SK-N-SH treated with all-trans-retinoic acid at 6 μM for 48 hours (cell line): ENCODE measurements at regions not wholly inside any gene's neighbourhood (a gene's known extent, or its start where the extent isn't known, plus 50 kb on each side); places are given as distances from the start of the nearest gene placed in this dataset.

Experiments used
- ATAC-seq: fragments of 200-7000 bp; cut with Tn5 transposase; 3 replicates; pipeline ENCODE4 v1.9.1; 2020; ENCODE audit warnings: mild to moderate bottlenecking, moderate library complexity
- ARNTL ChIP-seq: fragments of 450-650 bp; formaldehyde crosslinking; IDR thresholded peaks from 2 replicates; pipeline ENCODE4 v1.5.0; 2020; ENCODE audit warnings: low read depth, mild to moderate bottlenecking, moderate library complexity, borderline replicate concordance
- BACH2 ChIP-seq: fragments of 250-450 bp; sonication (Bioruptor Pico); IDR thresholded peaks from 2 replicates; pipeline ENCODE4 v1.9.0; 2021; ENCODE audit warnings: mild to moderate bottlenecking, borderline replicate concordance
- CREB5 ChIP-seq: fragments of 250-450 bp; sonication (Bioruptor Pico); IDR thresholded peaks from 2 replicates; pipeline ENCODE4 v1.5.1; 2020; ENCODE audit warnings: low read depth, mild to moderate bottlenecking, moderate library complexity
- CSDC2 ChIP-seq: fragments of 250-450 bp; sonication (Bioruptor Pico); IDR thresholded peaks from 2 replicates; pipeline ENCODE4 v1.5.0; 2020; ENCODE audit warnings: mild to moderate bottlenecking, moderate library complexity
- CSRNP3 ChIP-seq: fragments of 250-450 bp; sonication (Bioruptor Pico); IDR thresholded peaks from 2 replicates; pipeline ENCODE4 v1.5.1; 2021; ENCODE audit warnings: mild to moderate bottlenecking, moderate library complexity
- ESRRG ChIP-seq: fragments of 250-450 bp; sonication (Bioruptor Pico); IDR thresholded peaks from 2 replicates; pipeline ENCODE4 v1.6.1; 2021; ENCODE audit warnings: mild to moderate bottlenecking
- GLIS3 ChIP-seq: fragments of 250-450 bp; sonication (Bioruptor Pico); IDR thresholded peaks from 2 replicates; pipeline ENCODE4 v1.5.0; 2020; ENCODE audit warnings: mild to moderate bottlenecking, moderate library complexity
- ISL1 ChIP-seq: fragments of 250-450 bp; sonication (Bioruptor Pico); IDR thresholded peaks from 2 replicates; pipeline ENCODE4 v2.1.2; 2022; ENCODE audit warnings: mild to moderate bottlenecking, moderate library complexity
- PATZ1 ChIP-seq: fragments of 250-450 bp; sonication (Bioruptor Pico); IDR thresholded peaks from 2 replicates; pipeline ENCODE4 v1.8.0; 2020; ENCODE audit warnings: mild to moderate bottlenecking, moderate library complexity, borderline replicate concordance
- POU6F1 ChIP-seq: fragments of 250-450 bp; sonication (Bioruptor Pico); IDR thresholded peaks from 2 replicates; pipeline ENCODE4 v1.8.0; 2021; ENCODE audit warnings: low read depth, mild to moderate bottlenecking, moderate library complexity, borderline replicate concordance
- PPARA ChIP-seq: fragments of 250-450 bp; sonication (Bioruptor Pico); IDR thresholded peaks from 2 replicates; pipeline ENCODE4 v1.5.0; 2020; ENCODE audit warnings: mild to moderate bottlenecking, borderline replicate concordance
- RARB ChIP-seq: fragments of 250-450 bp; sonication (Bioruptor Pico); IDR thresholded peaks from 2 replicates; pipeline ENCODE4 v1.8.0; 2021; ENCODE audit warnings: mild to moderate bottlenecking, moderate library complexity
- TCF4 ChIP-seq: fragments of 250-450 bp; sonication (Bioruptor Pico); IDR thresholded peaks from 2 replicates; pipeline ENCODE4 v1.8.0; 2021; ENCODE audit warnings: mild to moderate bottlenecking, moderate library complexity, borderline replicate concordance
- TSHZ2 ChIP-seq: fragments of 250-450 bp; sonication (Bioruptor Pico); IDR thresholded peaks from 2 replicates; pipeline ENCODE4 v1.5.0; 2020; ENCODE audit warnings: mild to moderate bottlenecking, moderate library complexity
- ZC3H10 ChIP-seq: fragments of 250-450 bp; sonication (Bioruptor Pico); IDR thresholded peaks from 2 replicates; pipeline ENCODE4 v1.5.1; 2021; ENCODE audit warnings: mild to moderate bottlenecking, moderate library complexity
- ZFP3 ChIP-seq: fragments of 250-450 bp; sonication (Bioruptor Pico); IDR thresholded peaks from 2 replicates; pipeline ENCODE4 v1.5.0; 2020; ENCODE audit warnings: mild to moderate bottlenecking, moderate library complexity
- ZFP30 ChIP-seq: fragments of 450-650 bp; formaldehyde crosslinking; IDR thresholded peaks from 2 replicates; pipeline ENCODE4 v1.5.0; 2022; ENCODE audit warnings: mild to moderate bottlenecking, moderate library complexity
- ZNF70 ChIP-seq: fragments of 450-650 bp; formaldehyde crosslinking; IDR thresholded peaks from 2 replicates; pipeline ENCODE4 v1.5.0; 2020; ENCODE audit warnings: mild to moderate bottlenecking, moderate library complexity

- TF ChIP-seq POU6F1 (CRISPR knock-in tag) (no peak), CSDC2 (CRISPR knock-in tag) (no peak), GLIS3 (CRISPR knock-in tag) (no peak), ZFP3 (CRISPR knock-in tag) (no peak), ARNTL (CRISPR knock-in tag) (no peak), ZFP30 (CRISPR knock-in tag) (no peak)
These were observed 129.3 kb upstream of the NECTIN1 start (continued) for GRCh38 chr11:119858288-119858687.

- TF ChIP-seq BACH2 (CRISPR knock-in tag): no peak
- TF ChIP-seq ISL1 (CRISPR knock-in tag): no peak
- no peak for TF ChIP-seq ARNTL (CRISPR knock-in tag)
- TF ChIP-seq RARB: no peak
- TF ChIP-seq ZC3H10: no peak
- no peak for TF ChIP-seq PPARA
- no peak for TF ChIP-seq TSHZ2 (CRISPR knock-in tag)
- TF ChIP-seq ZFP3 (CRISPR knock-in tag): no peak
- TF ChIP-seq CREB5 (CRISPR knock-in tag): no peak
- TF ChIP-seq PATZ1 (CRISPR knock-in tag): no peak
- TF ChIP-seq, all 23 proteins: peak for 0
These were observed 127.9 kb upstream of the NECTIN1 start for GRCh38 chr11:119856681-119857485.

GRCh38 chr11:119855066-119855465 is 126.1 kb upstream of the NECTIN1 start:
- no peak for TF ChIP-seq ESRRG (CRISPR knock-in tag)
- TF ChIP-seq ZFP3 (CRISPR knock-in tag): no peak
- no peak for TF ChIP-seq ZNF70
- ATAC-seq: no peak

More at GRCh38 chr11:119856681-119857485, 127.9 kb upstream of the NECTIN1 start:
- ATAC-seq: no peak

- no peak for ATAC-seq
- no peak for TF ChIP-seq CREB5 (CRISPR knock-in tag)
- TF ChIP-seq CSRNP3: no peak
- TF ChIP-seq TCF4 (CRISPR knock-in tag): no peak
- TF ChIP-seq ZFP30 (CRISPR knock-in tag): no peak
- TF ChIP-seq POU6F1 (CRISPR knock-in tag): no peak
These were observed 125.5 kb upstream of the NECTIN1 start for GRCh38 chr11:119854521-119854920.
